Esophagus muscularis mucosa (tissue), 4 donors: ENCODE measurements at regions not wholly inside any gene's neighbourhood (a gene's known extent, or its start where the extent isn't known, plus 50 kb on each side); places are given as distances from the start of the nearest gene placed in this dataset.

Source experiments
- CTCF ChIP-seq, 3 experiments: fragments of 200-600 bp in 2 of 3; fragments of 450-650 bp in 1 of 3; sonication (generic) in 2 of 3; IDR thresholded peaks; one replicate each; pipeline ENCODE4 v1.5.1; 2017 to 2019; ENCODE audit warnings: antibody characterized with exemption in 3 of 3, mild to moderate bottlenecking in 2 of 3, moderate library complexity in 1 of 3
- EP300 ChIP-seq: sonication (generic); formaldehyde crosslinking; IDR thresholded peaks from one replicate; pipeline ENCODE4 v1.6.1; 2017; ENCODE audit warnings: antibody characterized with exemption
- POLR2A ChIP-seq: fragments of 450-650 bp; IDR thresholded peaks from one replicate; pipeline ENCODE4 v1.6.1; 2017; ENCODE audit warnings: antibody characterized with exemption, moderate library complexity, mild to moderate bottlenecking, low read depth
- POLR2AphosphoS5 ChIP-seq, 2 donors: sonication (generic); formaldehyde crosslinking; IDR thresholded peaks; one replicate each; pipeline ENCODE4 v1.6.1; 2017; ENCODE audit warnings: antibody characterized with exemption in 2 of 2

GRCh38 chrX:7314425-7314824 lies 166.5 kb upstream of the PUDP start:
- no peak for TF ChIP-seq CTCF (IDR thresholded peaks at IDR 0.05)
- no peak for TF ChIP-seq POLR2A
- TF ChIP-seq POLR2AphosphoS5 (IDR thresholded peaks at IDR 0.05), result no peak
- no peak for TF ChIP-seq EP300
